HL-60 (cell line): ENCODE measurements at regions not wholly inside any gene's neighbourhood (a gene's known extent, or its start where the extent isn't known, plus 50 kb on each side); places are given as distances from the start of the nearest gene placed in this dataset.

Source experiments
- CTCF ChIP-seq: IDR thresholded peaks from one replicate; pipeline ENCODE4 v1.5.1; 2011; ENCODE audit warnings: low read length, control low read depth, inconsistent platforms; ENCODE audit not compliant: insufficient read depth
- GABPA ChIP-seq: IDR thresholded peaks from 2 replicates; pipeline ENCODE4 v1.6.1; 2012; ENCODE audit warnings: low read depth

- TF ChIP-seq CTCF (no peak), GABPA (no peak)
Observed at GRCh38 chr6:105880030-105880492, 206.1 kb upstream of the PRDM1 start.
